ENCODE measurements at regions not wholly inside any gene's neighbourhood (a gene's known extent, or its start where the extent isn't known, plus 50 kb on each side); places are given as distances from the start of the nearest gene placed in this dataset.
A peak's percentile ranks its signal among the peaks of the same experiment; 100 is the strongest.
"Not testable (repeated sequence)": the region's sequence is repeated elsewhere in the genome, so short reads cannot be mapped to it uniquely, and the experiment has no call there.

- DNase-seq (ENCODE audit: low read depth in 2 of 2), result no peak
These were observed 103.3 kb upstream of the ANK2 start for GRCh38 chr4:112946127-112946526.

- DNase-seq (ENCODE audit: low read depth in 2 of 2), result no peak
These were observed 101.8 kb upstream of the ANK2 start for GRCh38 chr4:112947616-112948015.

GRCh38 chr4:112951362-112952312, 97.8 kb upstream of the ANK2 start:
- peak in 1 of 2 donors; percentile 9 for DNase-seq (ENCODE audit: low read depth in 2 of 2)

- no peak for DNase-seq (ENCODE audit: low read depth in 2 of 2)
These were observed 97.1 kb upstream of the ANK2 start for GRCh38 chr4:112952313-112952700.

DNA sequence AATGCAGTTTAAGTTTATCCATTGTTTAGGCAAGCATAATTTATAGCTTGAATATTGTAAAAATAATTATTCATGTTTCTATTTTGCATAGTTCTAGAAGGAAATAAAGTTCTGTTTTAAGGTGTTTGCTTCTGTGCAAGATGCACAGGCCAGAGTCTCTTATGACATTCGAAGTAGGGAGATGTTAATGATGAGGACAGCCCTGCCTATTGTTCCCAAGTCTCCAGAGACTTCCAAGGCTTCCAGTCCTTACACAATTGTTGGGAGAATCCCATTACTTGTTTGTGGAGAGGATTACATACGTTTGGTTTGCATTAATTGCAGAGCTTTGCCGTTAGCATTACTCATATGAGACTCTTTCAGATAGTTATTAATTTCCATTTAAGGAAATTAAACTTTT, 96.2 kb upstream of the ANK2 start:
- DNase-seq (ENCODE audit: low read depth in 2 of 2), result no peak

DNA sequence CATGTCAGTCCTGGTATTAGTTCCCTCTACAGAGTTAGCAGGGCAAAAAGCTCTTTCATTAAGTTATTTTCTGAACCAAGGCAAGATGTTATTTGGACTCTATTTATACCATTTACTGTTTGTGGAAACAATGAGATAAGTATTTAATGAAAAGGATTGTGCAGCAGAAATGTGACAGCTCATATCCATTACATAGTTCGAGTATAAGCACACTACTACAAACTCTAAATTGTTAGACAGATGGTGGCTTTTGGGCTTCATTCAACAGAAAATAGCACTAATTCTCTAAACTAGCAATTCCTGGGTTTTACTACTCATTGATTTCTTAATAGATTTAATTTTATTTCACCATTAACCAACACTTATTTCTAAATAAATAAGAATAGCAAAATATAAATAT, 95.2 kb upstream of the ANK2 start:
- DNase-seq (ENCODE audit: low read depth in 2 of 2), result no peak

DNA sequence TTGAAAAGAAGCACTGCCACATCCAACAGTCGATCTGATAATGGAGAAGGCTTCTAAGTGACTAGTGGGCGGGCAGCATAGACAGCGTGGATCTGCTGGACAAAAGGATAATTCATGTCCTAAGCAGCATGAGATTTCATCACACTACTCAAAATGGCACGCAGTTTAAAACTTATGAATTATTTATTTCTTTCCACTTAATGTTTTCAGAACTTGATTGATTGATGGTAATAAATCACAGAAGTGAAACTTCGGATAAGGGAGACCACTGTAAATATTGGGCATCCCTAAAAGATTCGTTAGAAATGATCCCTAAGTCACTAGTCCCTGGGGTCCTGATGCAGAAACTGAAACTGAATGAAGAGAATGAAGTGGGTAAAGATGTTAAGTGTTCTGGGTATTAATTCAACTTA, 93.0 kb upstream of the ANK2 start:
- DNase-seq (ENCODE audit: low read depth in 2 of 2), result no peak

GRCh38 chr4:112957764-112958163, 91.7 kb upstream of the ANK2 start:
- DNase-seq (ENCODE audit: low read depth in 2 of 2), result not testable (repeated sequence)

DNA sequence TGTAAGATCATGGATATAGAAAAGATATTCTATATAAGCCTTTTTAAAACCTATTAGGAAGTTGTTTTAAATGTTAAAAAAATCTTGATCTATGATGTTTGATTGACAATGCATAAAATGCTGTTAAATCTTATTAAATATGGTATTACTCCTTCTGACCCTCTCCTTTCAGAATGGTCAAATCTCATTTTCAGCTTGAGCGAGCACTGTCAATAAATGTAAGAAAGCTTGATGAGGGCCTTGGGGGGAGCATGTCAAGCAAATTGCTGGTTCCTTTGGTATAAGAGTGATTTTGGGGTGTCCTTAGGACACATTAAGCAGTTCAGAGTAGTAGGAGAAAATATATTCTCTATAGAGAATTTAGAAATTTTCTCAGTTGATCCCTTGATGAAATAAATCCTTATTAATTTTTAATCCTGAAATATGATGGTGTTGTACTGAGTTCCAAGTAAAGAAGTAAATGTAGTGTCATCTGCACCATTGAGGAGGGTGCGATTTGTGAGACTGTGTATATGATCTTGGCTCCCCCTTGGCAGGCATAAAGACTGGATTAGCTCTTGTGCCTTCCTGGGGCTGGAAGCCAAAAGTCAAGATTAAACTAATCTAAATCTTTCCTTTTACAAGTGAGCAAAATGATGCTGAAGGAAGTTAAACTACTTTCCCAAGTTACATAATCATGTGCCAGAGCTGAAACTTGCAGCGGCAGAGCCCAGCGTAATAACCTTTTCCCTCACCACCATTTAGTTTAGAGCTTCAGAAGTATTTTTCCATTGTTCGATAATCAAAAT, 82.6 kb upstream of the ANK2 start:
- DNase-seq (ENCODE audit: low read depth in 2 of 2), result no peak

- DNase-seq (ENCODE audit: low read depth in 2 of 2), result no peak
These were observed 80.8 kb upstream of the ANK2 start for GRCh38 chr4:112968451-112969159.

GRCh38 chr4:112970903-112971302, 78.5 kb upstream of the ANK2 start:
- DNase-seq (ENCODE audit: low read depth in 2 of 2), result no peak

DNA sequence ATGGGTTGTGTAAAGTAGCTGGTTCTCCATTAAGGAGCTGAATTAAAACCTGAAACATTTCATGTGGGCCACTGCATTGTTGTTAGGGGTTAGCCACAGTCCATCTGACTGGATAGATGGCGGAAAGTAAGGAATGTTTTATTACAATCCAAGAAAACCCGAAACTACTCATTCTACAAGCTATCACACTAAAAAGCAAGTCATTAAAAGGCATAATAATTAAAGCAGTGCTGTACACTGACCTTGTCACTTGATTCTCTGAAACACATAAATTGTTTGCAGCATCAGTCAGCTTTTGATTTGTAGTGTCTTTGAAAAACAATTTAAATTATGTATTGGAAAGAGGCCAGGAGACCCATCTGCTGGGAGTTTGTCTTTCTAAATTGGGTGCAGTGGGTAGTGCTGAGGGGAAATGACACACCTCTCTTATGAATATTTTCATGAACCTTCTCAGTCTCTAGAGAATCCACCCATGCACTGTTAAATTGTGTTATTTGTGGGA, 75.7 kb upstream of the ANK2 start:
- no peak for DNase-seq (ENCODE audit: low read depth in 2 of 2)

DNA sequence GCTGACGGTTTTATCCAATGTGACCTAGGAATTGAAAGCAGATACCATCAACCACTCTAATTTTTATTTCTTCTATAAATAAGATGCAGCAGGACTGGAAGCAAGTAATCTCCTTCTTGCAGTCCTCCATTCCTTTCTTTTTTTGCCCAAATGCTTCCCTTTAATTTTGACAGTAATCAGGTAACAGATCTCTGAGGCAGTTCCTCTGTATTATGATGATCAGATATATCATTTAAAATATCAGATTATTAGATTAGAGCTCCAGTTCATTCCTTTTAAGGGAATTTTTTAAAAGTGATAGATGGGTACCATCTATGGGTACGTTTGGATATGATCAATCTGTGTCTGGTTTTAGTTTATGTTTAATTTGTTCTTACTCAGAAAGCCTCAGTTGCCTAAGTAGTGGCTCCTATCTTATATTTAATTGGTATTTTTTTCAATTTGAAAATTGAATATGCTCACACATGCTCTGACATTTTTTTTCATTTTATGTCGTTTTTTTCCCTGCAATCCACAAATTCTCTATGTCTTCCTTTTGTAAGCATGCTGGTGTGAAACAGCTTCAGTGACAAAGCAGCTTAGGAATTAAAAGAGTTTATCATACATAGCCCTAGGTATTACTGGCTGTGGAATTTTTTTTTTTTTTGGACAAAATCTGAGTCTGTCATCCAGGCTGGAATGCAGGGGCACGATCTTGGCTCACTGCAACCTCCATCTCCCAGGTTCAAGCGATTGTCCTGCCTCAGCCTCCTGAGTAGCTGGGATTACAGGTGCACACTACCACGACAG, 73.7 kb upstream of the ANK2 start:
- DNase-seq (ENCODE audit: low read depth in 2 of 2), result no peak

DNA sequence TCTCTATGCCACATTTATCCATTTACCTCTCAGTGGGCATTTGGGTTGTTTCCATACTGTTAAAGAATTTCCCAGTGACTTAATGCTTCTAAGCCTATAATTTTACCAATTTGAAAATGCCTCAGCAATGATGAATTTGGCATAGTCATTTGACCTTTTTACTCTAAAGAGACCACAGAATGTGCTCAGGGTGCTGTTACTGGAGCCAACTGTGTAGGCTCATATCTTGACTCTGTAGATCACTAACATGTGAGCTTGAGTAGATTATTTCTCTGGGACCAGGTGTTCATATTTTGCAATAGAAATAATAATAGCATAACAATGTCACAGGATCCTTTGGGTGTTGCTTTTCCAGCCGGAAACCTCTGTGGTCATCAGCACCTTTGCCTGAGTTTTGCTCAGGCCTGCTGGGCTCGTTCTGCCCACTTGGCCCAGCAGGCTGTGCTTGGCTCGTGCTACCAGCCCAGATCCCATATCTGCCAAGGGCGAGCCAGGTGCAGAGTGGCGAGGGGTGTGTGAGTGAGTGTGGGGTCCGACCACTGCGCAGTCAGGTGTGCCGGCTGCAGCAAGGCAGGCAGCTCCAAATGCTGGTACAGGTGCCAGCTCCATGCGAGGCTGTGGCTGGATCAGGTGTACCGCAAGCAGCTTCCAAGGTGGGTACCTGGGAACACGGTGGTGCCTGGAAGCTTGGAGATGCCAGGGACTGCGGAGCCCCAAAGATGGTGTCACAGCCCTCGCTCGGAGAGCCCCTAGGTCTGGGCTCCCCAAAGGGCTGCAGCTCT, 70.6 kb upstream of the ANK2 start:
- DNase-seq (ENCODE audit: low read depth in 2 of 2), result no peak

DNA sequence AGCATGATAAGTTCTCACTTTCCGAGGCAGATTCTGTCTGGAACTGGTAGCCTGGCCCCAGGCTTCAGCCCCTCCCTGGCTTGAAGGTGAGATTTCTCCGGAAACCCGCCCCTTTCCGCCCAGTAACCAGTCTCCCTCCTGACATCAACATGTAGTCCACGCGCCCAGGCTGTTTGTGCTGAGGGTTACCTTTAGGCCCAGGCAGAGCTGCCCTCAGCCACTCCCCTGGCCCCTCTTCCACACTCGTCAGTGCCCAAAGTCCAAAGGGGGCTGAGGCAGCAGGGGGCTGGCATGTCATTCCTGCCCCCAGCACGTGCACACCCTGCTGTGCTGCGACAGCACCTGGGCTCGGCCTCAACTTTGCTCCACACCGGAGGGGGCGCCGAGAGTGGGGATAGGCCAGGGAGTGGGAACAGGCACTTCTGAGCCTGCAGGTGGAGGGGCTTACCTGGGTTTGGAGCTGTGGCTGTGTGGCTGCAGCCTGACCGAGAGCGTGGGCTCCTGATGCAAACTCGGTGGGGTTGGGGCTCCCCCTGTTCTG, 69.5 kb upstream of the ANK2 start:
- DNase-seq (ENCODE audit: low read depth in 2 of 2), result no peak

- no peak for DNase-seq (ENCODE audit: low read depth in 2 of 2)
These were observed 66.8 kb upstream of the ANK2 start for GRCh38 chr4:112982680-112983079.

- DNase-seq (ENCODE audit: low read depth in 2 of 2), result no peak
These were observed 54.6 kb upstream of the ANK2 start for GRCh38 chr4:112994732-112995464.
